ENCODE measurements at regions not wholly inside any gene's neighbourhood (a gene's known extent, or its start where the extent isn't known, plus 50 kb on each side); places are given as distances from the start of the nearest gene placed in this dataset.

GRCh38 chr3:110492876-110493275 lies 578.7 kb upstream of the NECTIN3 start:
- H3K27ac ChIP-seq, result no peak overlapping the region
- TF ChIP-seq ZFX (IDR thresholded peaks at IDR 0.05) (no peak), CTCF (conservative IDR thresholded peaks at IDR 0.05) (no peak)

- no peak overlapping the region for H3K27ac ChIP-seq
- no peak for TF ChIP-seq ZFX (IDR thresholded peaks at IDR 0.05)
- no peak for TF ChIP-seq CTCF (conservative IDR thresholded peaks at IDR 0.05)
Observed at GRCh38 chr3:110493438-110494092, 578.1 kb upstream of the NECTIN3 start.

GRCh38 chr3:110494093-110494490 lies 577.5 kb upstream of the NECTIN3 start:
- no peak overlapping the region for H3K27ac ChIP-seq
- TF ChIP-seq ZFX (IDR thresholded peaks at IDR 0.05) (no peak), CTCF (conservative IDR thresholded peaks at IDR 0.05) (no peak)

GRCh38 chr3:110494728-110495127 lies 576.9 kb upstream of the NECTIN3 start:
- TF ChIP-seq CTCF (conservative IDR thresholded peaks at IDR 0.05) (no peak), ZFX (IDR thresholded peaks at IDR 0.05) (no peak)
- no peak overlapping the region for H3K27ac ChIP-seq

GRCh38 chr3:110495201-110495927 lies 576.3 kb upstream of the NECTIN3 start:
- TF ChIP-seq ZFX (IDR thresholded peaks at IDR 0.05) (no peak), CTCF (conservative IDR thresholded peaks at IDR 0.05) (no peak)
- H3K27ac ChIP-seq, result no peak overlapping the region

- TF ChIP-seq CTCF (conservative IDR thresholded peaks at IDR 0.05) (no peak), ZFX (IDR thresholded peaks at IDR 0.05) (no peak)
- no peak overlapping the region for H3K27ac ChIP-seq
Observed at GRCh38 chr3:110504401-110504800, 567.2 kb upstream of the NECTIN3 start.

GRCh38 chr3:110504901-110505300 lies 566.7 kb upstream of the NECTIN3 start:
- H3K27ac ChIP-seq, result no peak overlapping the region
- no peak for TF ChIP-seq ZFX (IDR thresholded peaks at IDR 0.05)
